ENCODE measurements at regions not wholly inside any gene's neighbourhood (a gene's known extent, or its start where the extent isn't known, plus 50 kb on each side); places are given as distances from the start of the nearest gene placed in this dataset.

DNA sequence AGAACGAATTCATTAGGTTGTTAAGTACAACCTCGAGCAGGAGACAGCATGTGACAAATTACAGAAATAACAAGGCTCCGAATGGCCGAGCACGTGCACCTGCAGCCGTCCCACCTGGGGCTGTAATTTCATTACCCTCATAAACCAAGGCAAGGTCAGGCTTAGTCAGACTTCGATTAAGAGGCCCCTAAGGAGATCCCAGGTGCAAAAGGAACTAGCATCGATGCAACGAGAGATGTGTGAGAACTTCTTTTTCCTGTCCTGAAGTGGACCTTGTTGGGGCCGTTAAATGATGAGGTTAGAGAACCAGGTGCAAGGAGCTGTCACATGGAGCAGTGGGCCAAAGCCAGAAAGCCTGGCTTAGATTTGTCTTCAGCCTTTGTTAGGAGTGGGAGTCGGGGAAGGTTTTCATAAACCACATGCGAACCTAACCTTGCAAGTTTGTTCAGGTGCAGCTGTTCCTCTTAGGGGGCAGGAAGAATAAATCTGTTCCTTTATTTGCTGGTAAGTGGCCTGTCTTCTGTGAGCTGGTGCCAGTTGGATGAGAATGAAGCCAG is 559.9 kb upstream of the MCTP2 start:
- TF ChIP-seq, protein P1, sequence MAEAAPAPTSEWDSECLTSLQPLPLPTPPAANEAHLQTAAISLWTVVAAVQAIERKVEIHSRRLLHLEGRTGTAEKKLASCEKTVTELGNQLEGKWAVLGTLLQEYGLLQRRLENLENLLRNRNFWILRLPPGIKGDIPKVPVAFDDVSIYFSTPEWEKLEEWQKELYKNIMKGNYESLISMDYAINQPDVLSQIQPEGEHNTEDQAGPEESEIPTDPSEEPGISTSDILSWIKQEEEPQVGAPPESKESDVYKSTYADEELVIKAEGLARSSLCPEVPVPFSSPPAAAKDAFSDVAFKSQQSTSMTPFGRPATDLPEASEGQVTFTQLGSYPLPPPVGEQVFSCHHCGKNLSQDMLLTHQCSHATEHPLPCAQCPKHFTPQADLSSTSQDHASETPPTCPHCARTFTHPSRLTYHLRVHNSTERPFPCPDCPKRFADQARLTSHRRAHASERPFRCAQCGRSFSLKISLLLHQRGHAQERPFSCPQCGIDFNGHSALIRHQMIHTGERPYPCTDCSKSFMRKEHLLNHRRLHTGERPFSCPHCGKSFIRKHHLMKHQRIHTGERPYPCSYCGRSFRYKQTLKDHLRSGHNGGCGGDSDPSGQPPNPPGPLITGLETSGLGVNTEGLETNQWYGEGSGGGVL (CRISPR knock-in tag; IDR thresholded peaks at IDR 0.05), result no peak
- TF ChIP-seq CBFA2T2 (conservative IDR thresholded peaks at IDR 0.05) (no peak), SIN3A (IDR thresholded peaks at IDR 0.05; ENCODE audit: borderline replicate concordance in 2 of 2, control insufficient read depth in 1 of 2, low read depth in 2 of 2, low read length in 2 of 2) (no peak), POU5F1 (IDR thresholded peaks at IDR 0.05; ENCODE audit: borderline replicate concordance, low read depth, low read length, partially characterized antibody) (no peak), HDAC2 (IDR thresholded peaks at IDR 0.05) (no peak)
- TF ChIP-seq, protein P2, sequence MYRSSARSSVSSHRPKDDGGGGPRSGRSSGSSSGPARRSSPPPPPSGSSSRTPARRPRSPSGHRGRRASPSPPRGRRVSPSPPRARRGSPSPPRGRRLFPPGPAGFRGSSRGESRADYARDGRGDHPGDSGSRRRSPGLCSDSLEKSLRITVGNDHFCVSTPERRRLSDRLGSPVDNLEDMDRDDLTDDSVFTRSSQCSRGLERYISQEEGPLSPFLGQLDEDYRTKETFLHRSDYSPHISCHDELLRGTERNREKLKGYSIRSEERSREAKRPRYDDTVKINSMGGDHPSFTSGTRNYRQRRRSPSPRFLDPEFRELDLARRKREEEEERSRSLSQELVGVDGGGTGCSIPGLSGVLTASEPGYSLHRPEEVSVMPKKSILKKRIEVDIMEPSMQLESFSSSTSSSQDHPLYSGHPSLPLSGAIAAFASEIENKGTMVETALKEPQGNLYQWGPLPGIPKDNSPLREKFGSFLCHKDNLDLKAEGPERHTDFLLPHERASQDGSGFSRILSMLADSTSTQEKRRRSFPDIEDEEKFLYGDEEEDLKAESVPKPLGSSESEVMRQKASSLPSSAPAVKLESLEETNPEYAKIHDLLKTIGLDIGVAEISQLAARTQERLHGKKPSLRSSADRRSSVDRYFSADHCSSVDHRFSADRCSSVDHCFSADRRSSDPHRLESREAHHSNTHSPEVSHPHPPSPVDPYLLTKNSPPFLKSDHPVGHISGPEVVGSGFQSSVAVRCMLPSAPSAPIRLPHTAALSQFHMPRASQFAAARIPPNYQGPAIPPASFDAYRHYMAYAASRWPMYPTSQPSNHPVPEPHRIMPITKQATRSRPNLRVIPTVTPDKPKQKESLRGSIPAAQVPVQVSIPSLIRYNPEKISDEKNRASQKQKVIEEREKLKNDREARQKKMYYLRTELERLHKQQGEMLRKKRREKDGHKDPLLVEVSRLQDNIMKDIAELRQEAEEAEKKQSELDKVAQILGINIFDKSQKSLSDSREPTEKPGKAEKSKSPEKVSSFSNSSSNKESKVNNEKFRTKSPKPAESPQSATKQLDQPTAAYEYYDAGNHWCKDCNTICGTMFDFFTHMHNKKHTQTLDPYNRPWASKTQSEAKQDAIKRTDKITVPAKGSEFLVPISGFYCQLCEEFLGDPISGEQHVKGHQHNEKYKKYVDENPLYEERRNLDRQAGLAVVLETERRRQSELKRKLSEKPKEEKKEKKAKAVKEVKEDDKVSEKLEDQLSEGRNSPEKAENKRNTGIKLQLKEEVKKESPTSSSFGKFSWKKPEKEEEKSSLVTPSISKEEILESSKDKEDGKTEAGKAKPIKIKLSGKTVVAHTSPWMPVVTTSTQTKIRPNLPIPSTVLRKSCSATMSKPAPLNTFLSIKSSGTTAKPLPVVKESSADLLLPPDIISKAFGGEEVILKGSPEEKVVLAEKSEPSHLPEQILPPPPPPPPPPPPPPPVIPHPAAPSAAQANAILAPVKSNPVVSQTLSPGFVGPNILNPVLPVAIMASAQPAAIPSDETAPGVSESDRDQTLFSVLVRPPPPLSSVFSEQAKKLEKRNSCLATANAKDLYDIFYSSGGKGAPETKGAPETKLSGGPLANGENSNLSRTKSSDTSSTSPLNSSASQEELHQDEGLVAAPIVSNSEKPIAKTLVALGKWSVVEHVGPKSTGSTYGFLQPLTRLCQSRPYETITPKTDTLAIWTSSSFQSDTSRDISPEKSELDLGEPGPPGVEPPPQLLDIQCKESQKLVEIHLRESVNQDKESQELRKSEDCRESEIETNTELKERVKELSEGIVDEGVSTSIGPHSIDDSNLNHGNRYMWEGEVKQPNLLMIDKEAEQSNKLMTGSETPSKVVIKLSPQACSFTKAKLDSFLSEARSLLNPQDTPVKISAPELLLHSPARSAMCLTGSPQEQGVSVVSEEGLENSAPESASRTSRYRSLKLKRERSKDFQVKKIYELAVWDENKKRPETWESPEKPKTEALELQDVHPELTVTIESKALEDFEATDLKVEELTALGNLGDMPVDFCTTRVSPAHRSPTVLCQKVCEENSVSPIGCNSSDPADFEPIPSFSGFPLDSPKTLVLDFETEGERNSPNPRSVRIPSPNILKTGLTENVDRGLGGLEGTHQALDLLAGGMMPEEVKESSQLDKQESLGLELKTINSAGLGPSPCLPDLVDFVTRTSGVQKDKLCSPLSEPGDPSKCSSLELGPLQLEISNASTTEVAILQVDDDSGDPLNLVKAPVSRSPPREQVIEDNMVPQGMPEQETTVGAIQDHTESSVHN (IDR thresholded peaks at IDR 0.05; ENCODE audit: borderline replicate concordance in 1 of 2, low read depth in 1 of 2), result no peak
- TF ChIP-seq, protein P3, sequence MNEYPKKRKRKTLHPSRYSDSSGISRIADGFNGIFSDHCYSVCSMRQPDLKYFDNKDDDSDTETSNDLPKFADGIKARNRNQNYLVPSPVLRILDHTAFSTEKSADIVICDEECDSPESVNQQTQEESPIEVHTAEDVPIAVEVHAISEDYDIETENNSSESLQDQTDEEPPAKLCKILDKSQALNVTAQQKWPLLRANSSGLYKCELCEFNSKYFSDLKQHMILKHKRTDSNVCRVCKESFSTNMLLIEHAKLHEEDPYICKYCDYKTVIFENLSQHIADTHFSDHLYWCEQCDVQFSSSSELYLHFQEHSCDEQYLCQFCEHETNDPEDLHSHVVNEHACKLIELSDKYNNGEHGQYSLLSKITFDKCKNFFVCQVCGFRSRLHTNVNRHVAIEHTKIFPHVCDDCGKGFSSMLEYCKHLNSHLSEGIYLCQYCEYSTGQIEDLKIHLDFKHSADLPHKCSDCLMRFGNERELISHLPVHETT (CRISPR knock-in tag; conservative IDR thresholded peaks at IDR 0.05 in 1 of 2, IDR thresholded peaks at IDR 0.05 in 1 of 2), result no peak
- TF ChIP-seq, protein P4, sequence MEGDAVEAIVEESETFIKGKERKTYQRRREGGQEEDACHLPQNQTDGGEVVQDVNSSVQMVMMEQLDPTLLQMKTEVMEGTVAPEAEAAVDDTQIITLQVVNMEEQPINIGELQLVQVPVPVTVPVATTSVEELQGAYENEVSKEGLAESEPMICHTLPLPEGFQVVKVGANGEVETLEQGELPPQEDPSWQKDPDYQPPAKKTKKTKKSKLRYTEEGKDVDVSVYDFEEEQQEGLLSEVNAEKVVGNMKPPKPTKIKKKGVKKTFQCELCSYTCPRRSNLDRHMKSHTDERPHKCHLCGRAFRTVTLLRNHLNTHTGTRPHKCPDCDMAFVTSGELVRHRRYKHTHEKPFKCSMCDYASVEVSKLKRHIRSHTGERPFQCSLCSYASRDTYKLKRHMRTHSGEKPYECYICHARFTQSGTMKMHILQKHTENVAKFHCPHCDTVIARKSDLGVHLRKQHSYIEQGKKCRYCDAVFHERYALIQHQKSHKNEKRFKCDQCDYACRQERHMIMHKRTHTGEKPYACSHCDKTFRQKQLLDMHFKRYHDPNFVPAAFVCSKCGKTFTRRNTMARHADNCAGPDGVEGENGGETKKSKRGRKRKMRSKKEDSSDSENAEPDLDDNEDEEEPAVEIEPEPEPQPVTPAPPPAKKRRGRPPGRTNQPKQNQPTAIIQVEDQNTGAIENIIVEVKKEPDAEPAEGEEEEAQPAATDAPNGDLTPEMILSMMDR (IDR thresholded peaks at IDR 0.05 in 2 of 3, conservative IDR thresholded peaks at IDR 0.05 in 1 of 3; ENCODE audit: insufficient read depth in 2 of 3, low read depth in 1 of 3, low read length in 3 of 3), result no peak
- TF ChIP-seq, protein P5, sequence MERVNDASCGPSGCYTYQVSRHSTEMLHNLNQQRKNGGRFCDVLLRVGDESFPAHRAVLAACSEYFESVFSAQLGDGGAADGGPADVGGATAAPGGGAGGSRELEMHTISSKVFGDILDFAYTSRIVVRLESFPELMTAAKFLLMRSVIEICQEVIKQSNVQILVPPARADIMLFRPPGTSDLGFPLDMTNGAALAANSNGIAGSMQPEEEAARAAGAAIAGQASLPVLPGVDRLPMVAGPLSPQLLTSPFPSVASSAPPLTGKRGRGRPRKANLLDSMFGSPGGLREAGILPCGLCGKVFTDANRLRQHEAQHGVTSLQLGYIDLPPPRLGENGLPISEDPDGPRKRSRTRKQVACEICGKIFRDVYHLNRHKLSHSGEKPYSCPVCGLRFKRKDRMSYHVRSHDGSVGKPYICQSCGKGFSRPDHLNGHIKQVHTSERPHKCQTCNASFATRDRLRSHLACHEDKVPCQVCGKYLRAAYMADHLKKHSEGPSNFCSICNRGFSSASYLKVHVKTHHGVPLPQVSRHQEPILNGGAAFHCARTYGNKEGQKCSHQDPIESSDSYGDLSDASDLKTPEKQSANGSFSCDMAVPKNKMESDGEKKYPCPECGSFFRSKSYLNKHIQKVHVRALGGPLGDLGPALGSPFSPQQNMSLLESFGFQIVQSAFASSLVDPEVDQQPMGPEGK (CRISPR knock-in tag; IDR thresholded peaks at IDR 0.05; ENCODE audit: borderline replicate concordance), result no peak

All from K562 (cell line).